GM19395 (cell line): ENCODE measurements at regions not wholly inside any gene's neighbourhood (a gene's known extent, or its start where the extent isn't known, plus 50 kb on each side); places are given as distances from the start of the nearest gene placed in this dataset.

Experiments used
- ATAC-seq: cut with Tn5 transposase; IDR thresholded peaks from one replicate; pipeline ENCODE4 v1.9.1; 2021; ENCODE audit warnings: mild to moderate bottlenecking, moderate library complexity; ENCODE audit not compliant: unreplicated experiment

DNA sequence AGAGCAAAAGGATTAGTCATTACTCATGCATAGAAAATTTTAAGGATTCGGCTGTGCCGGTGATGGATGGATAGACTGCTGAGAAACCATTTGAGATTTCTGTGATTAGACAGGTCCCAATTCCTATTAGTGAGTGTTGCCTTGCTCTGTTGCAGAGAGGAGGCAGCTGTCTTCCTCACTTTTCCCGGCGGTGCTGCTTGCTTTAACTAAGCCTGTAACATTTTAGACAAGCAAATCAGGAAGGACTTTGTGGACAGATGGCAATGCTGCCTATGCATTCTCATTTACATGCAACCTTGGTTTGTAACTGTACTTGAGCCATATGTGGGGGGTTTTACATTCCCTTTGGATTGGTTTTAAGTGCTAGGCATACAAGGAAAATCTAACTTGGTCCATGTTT, 1176.3 kb downstream of the CDH18 start:
- no peak for ATAC-seq

DNA sequence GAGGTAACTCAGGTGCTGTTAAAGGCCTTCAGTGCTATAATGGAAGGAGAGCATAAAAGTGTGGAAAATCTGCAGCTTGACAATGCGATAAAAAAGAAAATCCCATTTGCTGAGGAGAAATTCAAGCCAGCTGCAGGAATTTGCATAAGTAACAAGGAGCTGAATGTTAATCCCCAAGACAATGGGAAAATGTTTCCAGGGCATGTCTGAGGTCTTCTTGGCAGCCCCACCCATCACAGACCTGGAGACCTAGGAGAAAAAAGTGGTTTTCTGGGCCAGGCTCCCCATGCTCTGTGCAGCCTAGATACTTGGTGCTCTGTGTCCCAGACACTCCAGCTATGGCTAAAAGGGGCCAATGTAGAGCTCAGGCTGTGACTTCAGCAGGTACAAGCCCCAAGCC, 1159.6 kb downstream of the CDH18 start:
- no peak for ATAC-seq

DNA sequence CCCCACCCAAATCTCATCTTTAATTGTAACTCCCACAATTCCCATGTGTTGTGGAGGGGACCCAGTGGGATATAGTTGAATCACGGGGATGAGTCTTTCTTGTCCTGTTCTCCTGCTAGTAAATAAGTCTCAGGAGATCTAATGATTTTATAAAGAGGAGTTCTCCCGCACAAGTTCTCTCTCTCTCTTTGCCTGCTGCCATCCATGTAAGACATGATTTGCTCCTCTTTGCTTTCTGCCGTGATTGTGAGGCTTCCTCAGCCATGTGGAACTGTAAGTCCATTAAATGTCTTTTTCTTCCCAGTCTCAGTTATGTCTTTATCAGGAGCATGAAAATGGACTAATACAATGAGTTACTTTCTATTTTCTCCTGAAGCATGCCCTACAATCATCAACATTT, 1158.5 kb downstream of the CDH18 start:
- ATAC-seq: no peak

DNA sequence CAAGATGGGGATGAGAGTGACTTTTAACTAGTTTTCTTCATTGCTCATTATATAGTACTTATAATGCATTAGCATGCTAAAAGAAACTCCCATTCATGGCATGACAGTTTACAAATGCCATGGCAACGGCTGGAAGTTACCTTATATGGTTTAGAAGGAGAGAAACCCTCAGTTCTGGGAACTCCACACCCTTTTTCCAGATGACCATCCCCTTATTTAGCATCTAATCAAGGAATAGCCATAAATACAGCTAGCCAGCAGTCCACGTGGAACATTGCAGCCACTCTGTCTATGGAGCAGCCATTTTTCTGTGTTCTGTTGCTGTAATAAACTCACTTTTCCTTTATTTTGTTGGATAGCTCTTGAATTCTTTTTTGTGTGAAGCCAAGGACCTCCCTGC, 1137.8 kb downstream of the CDH18 start:
- no peak for ATAC-seq

DNA sequence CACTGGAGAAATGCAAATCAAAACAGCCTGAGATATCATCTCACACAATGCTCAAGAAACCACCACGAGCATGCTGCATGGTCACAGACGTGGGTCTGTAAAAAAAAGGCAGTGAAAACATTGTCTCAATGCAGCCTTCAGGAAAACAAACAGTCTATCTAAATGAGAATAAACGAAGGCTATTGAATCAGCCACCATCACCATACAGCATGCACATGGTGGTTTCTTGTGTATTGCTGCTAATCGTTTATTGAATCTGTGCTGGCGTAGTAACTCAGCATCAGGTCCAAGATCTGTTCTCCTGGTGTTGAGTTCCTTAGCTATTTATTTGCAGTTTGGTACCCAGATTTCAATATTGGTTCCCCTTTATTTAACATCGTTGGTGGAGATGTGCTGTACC, 1115.0 kb downstream of the CDH18 start:
- ATAC-seq: no peak

DNA sequence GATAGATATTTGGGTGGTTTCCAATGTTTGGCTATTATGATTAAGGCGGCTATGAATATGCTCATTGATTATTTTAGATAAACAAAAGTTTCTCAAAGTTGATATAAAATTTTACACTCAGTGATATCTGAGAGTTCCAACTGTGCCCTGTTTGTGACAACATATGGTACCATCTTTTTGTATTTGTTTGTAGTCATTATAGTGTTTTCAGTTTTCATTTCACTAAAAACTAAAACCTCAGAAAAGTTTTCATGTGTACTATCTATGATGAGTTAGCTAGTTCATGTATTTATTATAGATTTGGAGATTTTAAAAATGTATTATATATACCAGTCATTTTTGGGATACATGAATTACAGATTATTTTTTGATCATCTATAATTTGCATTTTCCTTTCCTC, 1111.4 kb downstream of the CDH18 start:
- no peak for ATAC-seq

DNA sequence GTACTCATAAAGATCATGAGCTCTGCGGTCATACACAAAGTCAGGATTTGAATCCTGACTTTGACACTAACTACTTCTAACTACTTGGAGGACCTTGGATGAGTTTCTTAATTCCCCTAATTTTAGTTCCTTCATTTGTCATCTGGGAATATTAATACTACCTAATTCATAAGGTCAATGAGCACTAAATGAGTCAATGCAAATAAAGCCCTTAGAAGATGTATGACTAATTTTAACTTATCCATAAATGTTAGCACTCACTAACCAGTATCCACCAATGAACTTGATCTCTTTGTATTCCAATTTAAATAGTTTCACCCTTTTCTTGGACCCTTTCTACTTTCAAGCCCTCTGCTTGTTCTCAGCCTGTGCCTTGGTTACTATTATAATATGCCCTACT, 1106.4 kb downstream of the CDH18 start:
- no peak for ATAC-seq

DNA sequence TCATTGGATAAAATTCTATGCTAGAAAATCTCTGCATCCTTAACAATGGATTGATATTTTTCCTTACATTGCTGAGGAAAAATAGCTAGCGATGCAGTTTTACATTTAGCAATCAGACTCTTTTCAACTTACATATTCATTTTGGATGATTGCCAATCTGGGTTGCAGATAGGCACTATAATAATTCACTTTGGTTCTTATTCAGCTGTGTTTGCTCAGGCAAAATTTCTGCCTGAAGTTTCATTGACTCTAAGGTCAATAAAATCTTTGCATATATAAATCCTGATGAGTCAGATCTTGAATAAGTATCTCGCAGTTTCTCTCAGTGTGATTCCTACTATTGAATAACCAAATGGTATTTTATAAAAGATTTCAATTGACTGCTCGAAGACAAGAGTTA, 1105.8 kb downstream of the CDH18 start:
- ATAC-seq: no peak

DNA sequence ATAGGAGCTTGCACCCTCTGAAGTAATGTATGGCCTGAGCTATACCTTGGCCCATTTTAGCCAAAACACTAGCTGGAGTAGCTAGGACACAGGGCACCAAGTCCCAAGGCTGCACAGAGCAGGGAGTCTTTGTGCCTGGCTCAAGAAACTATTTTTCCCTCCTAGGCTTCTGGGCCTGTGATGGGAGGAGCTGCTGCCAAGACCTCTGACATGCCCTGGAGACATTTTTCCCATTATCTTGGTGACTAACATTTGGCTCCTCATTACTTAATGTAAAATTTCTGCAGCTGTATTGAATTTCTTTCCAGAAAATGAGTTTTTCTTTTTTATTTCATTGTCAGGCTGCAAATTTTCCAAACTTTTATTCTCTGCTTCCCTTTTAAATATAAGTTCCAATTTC, 1099.2 kb downstream of the CDH18 start:
- no peak for ATAC-seq

DNA sequence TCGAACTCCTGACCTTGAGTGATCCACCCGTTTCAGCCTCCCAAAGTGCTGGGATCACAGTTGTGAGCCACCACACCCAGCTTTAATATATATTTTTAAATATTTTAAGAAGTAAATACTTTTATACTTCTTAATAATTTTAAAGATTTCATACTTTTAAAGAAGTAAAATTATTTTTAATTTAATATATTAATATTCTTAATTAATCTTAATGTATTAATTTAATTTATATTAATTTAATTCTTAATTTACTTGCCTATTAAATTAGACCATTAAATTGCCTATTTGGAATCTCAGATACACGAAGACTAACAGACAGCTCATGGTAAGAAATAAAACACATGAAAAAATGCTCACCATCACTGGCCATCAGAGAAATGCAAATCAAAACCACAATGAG, 1087.4 kb downstream of the CDH18 start:
- ATAC-seq: no peak

DNA sequence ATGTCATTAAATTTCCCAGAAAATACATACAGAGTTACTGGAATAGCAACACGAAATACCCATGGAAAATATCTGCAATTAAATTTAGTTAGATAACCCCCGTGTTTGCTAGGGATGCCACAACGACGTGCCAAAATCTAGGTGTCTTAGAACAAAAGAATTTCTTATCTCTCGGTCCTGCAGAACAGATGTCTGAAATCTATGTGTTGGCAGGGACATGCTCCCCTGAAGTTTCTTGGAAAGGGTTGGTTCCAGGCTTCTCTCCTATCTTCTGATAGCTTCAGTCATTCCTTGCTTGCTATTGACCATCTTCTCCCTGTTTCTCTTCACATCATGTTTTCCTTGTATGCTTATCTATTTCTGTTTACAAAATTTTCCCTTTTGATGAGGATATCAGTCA, 1067.0 kb downstream of the CDH18 start:
- no peak for ATAC-seq

DNA sequence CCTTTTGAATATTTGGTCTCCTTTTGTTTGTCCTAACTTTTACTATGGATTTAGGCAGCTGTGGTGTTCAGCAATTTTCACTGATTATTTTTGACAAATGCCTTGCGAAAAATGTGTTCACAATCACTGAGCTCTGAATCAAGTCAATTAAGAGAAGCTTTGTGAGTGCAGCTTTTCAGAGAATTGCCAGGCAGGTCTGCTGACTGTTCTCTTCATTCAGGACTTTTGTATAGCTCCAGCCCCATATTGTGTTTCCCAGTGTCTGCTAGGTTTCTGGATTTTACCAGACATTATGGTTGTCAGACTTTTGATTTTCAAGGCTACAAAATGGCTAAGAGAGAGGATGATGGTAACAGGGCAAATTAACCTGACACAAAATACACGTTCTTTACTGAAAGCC, 1055.9 kb downstream of the CDH18 start:
- ATAC-seq: no peak

DNA sequence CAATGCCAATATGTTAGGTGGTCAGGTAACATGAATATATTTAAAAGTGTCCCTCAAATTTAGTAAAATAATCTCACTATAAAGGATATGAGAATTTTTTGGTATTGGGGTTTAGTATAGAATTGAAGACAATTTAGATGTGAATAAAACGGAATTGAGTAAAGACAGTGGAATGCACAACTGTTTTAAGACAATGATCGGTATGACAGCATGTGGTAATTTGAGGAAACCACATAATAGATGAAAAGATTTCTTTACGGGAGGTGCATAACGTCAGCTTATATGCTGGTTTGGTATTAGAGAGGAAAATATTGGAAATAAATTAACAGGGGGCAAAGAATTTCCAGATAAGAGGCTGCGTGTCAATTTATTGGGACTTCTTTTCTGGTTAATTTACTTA, 1043.2 kb downstream of the CDH18 start:
- no peak for ATAC-seq

DNA sequence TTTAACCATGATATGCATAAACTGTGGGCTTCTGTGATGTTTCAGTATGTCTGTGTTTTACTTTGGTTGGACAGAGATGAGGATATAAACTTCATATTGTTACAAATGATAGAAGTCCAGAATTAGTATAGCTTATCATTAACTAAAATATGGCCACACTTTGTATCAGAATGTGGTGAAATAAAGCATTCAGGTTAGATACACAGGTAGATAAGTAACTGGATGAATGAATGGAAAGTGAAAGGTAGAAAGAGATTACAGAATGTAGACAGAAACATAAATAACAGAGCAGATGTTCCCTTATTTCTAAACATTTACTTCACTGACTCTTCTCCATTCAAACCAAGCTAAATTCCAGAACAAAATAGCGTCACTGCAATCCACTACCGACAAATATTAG, 1033.8 kb downstream of the CDH18 start:
- ATAC-seq: no peak

DNA sequence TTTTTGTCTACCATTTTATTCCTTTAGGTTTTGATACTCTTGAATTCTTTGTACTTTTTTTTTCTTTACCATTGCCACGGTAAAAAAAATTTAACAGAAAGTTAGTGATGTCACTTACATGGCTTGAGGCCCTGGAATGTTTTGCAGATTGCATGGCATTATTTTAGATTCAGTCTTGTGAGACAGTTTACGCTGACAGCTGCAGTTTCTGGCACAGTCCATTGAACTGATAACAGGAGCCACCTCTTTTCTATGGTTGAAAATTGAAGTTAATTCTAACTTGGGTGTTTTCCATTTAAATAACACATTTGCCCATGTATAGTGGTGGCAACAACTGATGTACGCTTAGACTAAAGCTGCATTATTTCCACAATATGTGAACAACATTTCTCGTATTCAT, 1028.5 kb downstream of the CDH18 start:
- no peak for ATAC-seq

DNA sequence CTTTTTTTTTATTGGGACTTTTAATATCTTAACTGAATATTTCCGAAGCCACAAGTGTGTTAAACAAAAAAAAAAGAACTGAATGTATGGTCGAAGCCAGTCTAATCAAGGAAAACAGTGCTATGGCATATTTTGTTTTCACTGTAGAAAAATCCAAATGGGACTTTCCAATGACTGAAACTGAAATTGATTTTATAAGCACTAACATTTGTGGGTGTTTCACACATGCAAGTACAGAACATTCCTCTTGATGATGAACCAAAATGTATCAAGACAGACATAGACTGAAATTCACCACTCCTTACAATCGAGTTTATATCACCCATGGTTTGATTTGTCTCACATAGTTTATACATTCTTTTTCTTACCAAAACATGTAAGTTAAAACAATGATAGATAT, 1026.8 kb downstream of the CDH18 start:
- no peak for ATAC-seq

DNA sequence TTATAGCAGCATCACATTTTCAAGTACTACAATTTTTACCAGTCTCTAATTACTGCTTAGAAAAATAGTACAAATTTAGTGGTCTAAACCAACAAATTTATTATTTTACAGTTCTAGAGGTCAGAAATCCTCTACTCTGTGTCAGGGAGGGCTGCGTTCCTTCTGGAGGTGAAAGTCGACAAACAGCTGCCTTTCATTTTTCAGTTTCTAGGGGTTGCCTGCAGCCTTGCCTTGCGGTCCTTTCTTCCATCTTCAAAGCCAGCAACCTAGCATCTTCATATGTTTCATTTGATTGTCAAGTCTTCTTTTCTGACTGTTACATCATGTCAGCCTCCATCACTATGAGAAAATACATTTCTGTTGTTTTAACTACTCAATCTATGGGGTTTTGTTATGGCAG, 1022.1 kb downstream of the CDH18 start:
- no peak for ATAC-seq

DNA sequence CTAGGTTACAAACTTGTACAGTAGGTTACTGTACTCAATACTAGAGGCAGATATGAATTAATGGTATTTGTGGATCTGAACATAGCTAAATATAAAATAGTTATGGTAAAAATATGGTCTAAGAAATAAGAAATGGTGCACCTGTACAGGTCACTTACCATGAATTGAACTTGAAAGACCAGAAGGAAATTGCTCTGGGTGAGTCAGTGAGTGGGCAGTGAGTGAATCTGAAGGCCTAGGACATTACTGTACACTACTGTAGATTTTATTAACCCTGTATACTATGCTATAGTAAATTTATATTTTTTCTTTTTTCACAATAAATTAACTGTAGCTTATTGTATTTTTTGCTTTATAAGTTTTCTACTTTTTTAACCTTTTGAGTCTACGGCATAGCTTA, 1020.4 kb downstream of the CDH18 start:
- no peak for ATAC-seq

DNA sequence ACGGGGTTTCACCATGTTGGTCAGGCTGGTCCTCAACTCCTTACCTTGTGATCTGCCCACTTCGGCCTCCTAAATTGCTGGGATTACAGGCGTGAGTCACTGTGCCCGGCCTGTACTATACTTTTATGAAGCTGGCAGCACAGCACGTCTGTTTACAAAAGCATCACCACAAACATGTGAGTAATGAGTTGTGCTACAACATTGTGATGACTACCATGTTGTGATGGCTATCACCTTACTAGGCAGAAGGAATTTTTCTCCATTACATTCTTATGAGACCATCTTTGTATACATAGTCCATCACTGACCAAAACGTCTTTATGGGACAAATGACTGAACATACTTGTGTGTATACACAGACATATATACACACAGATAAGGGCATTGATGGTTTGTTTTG, 1019.0 kb downstream of the CDH18 start:
- no peak for ATAC-seq

DNA sequence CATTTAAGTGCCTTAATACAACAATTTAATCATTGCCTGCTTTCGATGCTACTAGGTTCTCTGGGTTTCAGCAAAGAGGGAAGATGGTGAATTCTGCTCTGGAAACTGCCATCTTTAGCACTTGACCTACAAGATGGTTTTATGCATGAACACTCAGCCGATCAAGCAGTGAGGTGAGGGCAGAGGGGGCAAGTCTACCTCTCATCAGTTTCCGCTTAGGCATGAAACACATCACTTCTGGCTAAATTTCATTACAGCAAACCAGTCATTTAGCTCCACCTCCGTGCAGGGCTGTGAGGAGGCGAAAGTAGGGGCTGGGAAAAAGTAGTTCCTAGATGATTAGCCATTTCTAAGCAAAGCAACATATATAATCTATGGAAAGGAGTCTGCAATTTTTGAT, 1018.0 kb downstream of the CDH18 start:
- ATAC-seq: no peak

DNA sequence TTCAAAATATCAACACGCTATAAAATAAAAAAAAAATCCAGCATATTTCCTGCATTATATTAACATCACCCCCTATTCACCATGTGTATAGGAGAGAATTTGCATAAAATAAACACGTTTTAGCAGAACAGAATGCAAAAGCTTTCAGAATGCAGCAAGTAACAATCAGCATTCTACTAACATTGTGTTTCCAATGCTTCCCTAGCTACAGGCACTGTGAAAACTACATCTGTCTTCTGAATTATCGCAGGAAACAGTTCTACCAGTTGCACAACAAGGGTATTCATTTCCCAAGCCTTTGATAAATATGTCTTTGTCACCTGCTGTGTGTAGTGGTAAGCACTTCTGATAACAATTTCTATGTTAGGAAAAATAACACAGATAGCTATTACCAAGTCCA, 1015.8 kb downstream of the CDH18 start:
- ATAC-seq: no peak

DNA sequence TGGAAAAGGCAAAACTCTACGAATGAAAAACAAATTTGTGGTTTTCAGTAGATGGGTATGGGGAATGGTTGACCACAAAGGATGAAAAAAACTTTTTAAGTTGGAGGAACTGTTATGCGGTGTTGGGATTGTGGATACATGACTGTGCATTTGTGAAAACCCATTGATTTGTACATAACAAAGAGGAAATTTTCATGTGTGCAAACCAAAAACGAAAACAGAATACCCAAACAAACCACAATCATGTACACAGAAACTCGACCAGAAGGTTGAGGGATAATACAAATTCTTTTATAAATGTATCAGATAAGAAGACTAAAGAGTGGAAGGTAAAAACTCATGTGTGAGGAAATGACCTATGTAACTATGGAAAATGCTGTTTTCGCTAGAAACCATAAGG, 1012.4 kb downstream of the CDH18 start:
- ATAC-seq: no peak

DNA sequence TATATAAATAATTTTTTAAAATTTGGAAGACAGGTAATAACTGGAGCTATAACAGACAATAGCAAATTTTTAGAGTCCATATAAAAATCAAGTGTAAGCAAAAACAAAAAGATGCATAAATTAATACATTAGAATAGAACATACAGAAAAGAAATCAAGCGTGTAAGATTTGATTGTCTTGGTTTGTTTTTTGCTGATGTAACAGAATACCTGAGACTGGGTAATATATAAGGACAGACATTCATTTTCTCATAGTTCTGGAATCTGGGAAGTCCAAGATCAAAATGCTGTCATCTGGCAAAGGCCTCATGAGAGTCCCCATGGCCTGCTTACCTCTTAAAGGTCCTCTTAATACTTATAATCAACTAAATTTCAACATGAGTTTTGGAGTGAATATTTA, 1010.1 kb downstream of the CDH18 start:
- ATAC-seq: no peak

DNA sequence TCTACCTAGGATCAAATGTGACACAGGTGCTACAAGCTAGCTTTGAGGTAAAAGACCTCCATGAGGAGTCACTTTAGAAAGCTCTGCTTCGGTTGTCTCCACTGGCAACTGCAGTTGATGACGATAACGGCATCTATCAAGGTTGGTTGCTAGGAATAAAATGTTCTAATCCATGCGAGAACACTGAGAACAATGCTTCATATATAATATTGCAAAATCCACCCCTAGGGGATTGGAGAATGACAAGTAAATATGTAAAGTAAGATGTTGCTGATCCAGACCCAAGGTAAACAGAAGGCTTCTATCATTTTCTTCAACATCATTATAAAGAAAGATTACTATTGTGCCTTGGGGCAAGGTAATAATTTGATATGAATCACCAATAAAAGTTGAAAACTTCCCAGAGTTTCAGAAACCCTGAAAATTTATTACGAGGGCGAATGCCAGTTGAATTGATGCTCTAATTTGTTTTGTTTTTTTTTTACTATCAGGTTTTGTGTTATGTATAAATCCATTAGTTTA, 1003.4 kb downstream of the CDH18 start:
- ATAC-seq: no peak
